ENCODE measurements at regions not wholly inside any gene's neighbourhood (a gene's known extent, or its start where the extent isn't known, plus 50 kb on each side); places are given as distances from the start of the nearest gene placed in this dataset.
"Not testable (repeated sequence)": the region's sequence is repeated elsewhere in the genome, so short reads cannot be mapped to it uniquely, and the experiment has no call there.

DNA sequence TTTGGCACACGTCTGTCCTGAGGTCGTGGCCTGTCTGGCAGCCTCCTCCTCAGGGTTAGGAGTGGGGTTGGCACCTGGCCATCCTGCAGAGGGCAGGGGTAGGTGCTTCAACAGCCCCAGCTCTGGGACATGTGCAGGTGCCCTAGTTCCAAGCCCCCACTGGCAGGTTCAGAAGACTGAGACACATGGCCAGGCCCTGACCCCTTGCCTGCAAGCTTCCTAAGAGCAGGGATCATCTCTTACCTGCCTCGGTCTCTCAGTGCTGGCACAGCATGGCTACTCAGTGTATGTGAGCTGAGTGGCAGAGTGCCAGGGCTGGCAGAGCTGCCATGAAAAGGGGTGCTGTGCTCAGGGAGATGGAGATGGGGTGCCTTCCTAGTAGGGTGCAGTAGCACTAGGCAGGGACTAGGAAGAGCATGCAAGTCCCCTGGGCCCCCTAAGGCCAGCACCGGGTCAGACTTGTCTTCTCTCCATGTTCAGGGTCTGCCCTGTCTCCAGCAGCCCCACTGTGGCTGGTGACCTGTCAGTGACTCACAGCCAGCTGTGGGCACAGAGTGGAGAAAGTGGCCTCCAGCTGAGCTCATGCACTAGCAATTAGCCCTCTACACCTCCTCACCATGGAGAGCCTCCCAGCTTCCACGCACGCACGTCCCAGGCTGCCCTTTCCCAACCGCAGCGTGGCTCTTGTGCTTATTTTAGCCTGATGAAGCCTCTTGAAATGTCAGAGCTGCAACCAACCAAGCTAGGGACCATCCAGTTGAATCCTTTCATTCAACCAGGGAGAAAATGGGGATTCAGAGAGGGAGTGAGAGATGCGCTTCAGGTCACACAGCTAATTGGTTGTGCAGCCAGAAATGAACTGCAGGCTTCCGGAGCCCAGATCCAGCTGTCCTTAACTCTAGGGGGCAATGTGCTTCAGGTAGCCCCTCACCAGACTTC lies 116.6 kb downstream of the MRPL14 start:
- no peak for FAIRE-seq

DNA sequence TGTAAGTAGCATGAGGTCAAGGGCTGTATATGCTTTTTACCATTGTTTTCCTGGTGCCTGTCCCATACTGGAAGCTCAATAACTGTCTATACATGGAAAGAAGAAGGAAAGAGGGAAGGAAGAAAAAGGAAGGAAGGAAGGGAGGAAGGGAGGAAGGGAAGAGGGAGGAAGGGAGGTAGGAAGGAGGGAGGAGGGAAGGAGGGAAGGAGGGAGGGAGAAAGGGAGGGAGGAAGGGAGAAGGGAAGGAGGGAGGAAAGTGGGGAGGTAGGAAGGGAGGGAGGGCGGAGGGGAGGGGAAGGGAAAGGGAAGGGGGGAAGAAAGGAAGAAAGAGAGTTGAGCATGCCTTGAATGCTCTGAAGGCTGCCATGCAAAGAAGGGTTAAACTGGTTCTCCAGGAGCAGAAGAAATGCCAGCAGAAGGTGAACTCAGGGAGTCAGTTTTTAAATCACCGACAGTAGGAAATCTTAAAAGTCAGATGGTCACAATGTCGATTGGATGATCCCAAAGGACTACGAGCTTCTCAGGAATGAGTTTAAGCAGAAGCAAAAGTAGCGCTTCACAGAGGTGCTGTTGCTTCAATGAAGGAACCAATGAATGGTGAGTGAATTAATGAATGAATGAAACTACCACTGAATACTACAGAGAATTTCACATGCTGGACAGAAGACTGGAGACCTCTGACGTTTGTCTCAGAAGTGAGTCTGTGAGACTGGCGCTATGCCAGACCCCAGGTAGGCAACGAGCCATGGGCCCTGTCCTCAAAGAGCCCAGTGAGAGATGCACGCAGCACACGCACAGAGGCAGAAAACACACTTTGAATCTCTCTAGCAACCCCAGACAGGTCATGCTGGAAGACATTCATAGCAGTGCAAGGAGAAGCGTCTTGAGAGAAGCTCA lies 117.6 kb downstream of the MRPL14 start:
- no peak for FAIRE-seq

DNA sequence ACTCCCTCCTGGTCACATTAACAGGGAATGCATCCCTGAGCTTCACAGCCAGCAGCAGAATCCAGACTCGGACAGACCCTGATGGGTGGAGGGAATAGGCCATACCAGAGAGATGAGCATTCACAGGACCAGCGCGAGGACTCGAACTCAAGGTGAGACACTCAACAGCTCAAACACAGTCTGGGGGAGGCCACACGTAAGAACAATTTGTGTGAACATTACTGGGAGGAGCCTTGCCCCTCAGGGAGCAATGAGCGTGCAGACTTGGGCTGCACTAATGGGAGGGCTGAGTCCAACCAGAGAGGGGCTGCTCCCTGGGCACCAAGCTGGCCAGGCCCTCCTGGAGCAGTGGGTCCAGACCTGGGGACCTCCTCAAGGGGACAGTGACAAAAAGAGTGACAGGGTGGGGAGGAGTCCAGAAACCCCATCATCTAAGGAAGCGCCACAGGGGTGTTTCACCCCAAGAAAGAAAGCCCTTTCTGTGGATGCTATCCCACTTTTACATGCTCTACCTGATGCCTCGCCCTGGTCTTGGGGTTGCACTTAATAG lies 118.4 kb downstream of the MRPL14 start:
- FAIRE-seq, result no peak

DNA sequence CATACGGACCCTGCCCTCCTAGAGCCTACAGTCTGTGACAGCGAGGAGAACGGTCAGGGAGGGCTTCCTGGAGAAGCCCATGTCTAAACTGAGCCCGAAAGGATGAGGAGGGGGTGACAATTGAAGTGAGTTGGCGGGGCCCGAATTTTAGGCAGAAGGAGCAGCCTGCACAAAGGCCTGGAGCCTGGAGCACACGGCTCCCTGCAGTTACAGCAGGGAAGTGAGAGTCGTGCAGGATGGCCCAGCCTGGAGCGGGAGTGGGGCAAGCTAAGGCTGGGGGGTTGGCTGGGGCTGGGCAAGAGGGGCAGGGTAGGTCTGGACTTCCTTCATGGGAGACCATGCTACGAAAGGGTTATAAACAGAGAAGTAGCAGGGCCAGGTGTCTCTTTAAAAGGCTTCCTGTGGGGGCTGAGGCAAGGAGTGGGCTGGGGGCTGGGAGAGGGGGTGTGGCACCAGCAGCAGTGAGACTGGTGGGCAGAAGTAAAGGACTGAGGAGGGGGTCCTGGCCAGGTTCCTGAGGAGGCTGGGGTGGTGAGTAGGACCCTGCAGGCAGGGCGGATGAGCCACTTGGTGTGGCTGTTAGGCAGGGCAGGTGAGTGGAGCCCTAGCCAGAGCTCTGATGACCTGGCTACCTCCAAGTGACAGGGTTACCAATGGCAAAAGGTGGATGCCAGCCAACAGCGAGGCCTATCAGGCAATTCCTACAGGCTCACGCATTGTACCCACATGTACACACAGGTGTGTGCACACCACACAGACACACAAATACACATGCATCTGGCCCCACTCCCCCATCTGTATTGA lies 119.2 kb downstream of the MRPL14 start:
- FAIRE-seq, result no peak

GRCh38 chr6:44006872-44007303 lies 120.4 kb downstream of the MRPL14 start:
- no peak for FAIRE-seq

DNA sequence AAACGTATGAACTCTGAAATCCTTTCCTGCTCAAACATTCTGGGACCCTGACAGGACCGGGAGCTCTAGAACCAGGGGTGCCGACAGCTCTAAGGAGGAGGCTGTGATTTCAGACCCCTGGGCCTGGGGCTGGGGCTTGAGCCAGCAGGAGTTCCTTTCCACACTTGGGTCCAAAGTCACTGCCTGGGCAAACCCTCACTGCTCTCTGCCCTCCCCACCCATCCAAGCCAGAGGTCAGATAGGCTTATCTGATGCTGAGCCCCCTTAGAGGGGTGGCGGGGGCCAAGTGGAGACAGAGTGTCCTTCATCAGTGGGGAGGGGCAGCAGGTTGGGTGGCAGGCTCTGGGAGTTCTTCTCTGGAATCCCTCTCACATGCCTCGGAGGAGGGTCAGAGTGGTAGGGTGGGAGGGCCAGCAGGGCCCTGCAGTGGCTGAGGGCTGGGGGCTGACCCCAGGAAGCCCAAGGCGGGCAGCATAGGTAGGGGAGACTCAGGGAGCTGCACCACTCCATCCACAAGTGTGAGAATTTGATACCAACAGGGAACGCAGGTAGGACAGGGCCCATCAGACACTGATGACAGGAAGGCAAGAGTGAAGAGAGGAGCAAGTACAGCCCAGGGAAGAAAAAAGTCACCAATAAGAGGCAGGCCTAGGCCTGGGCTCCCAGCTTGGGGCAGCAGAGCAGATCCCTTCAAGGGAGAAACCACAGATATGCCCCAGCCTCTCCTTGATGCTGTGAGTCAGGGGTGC lies 121.0 kb downstream of the MRPL14 start:
- FAIRE-seq, result no peak

DNA sequence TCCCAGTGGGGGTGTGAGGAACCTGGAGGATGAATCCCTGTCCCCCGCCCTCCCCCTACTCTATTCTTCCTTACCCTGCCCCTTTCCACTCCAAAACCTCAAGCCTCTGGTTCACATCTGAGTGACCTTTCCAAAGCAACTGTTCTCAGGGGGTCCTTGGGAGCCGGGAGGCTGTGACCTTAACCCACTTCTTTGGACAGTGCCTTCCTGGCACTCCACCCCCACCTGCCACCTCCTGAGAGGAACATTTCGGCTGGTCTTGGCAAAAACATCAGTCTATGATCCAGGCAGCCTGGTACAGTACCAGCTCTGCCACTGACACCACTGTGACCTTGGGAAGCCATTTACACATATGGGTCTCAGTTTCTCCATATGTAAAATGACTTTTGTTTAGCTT lies 121.7 kb downstream of the MRPL14 start:
- no peak for FAIRE-seq

GRCh38 chr6:44004625-44005506 lies 122.4 kb downstream of the MRPL14 start:
- no peak for FAIRE-seq

DNA sequence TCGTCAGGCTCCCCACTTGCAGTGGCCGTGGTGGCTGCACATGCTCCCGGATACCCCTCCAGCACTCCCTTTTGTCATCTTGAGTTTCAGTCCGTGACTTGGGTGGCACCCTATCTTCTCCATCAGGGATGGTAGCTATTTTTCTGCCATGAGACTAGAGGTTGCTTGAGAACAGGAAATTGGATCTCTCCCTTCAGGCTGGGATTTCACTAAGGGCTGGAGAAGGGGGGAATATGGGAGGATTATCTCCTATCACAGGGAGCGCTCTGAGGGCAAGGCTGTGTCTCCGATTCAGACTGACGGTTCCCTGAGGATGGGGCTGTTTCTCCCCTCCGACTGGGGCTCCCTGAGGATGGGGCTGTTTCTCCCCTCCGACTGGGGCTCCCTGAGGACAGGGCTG lies 123.1 kb downstream of the MRPL14 start:
- FAIRE-seq, result no peak

DNA sequence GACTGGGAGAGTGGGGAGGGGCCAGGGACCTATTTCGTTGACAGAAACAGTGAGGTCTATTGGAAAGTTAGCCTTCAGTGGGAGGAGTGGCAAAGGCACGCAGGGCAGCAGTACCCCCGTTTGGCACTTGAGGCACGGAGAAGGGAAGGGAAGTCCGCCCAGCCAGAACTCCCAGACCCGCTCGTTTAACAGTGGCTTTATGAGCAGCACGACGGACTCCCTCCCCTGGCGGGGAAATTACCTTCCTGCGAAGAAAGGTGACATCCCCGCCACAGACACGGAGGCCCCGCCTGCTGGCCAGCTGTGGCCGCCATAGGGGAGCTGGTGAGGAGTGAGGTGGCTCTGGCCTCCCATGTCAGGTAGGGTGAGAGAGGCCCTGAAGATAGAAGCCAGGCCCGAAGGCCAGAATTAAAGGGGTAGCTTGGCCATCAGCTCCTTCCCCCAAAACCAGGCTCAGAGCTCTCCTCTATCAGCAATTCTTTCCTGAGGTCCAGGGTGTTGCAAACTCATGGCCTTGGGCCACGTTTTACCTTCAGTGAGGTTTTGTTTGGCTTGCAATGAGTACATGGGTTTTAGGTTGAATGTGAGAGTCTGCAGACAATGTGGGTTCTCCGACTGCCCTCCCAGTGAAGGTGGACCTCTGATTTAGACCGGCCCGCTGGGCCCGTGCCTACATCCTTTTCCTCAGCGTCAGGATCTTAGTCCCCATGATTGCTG lies 123.7 kb downstream of the MRPL14 start:
- FAIRE-seq, result no peak

- FAIRE-seq, result no peak
These were observed 124.5 kb downstream of the MRPL14 start for GRCh38 chr6:44002593-44003344.

- no peak for FAIRE-seq
These were observed 125.1 kb downstream of the MRPL14 start for GRCh38 chr6:44002067-44002592.

DNA sequence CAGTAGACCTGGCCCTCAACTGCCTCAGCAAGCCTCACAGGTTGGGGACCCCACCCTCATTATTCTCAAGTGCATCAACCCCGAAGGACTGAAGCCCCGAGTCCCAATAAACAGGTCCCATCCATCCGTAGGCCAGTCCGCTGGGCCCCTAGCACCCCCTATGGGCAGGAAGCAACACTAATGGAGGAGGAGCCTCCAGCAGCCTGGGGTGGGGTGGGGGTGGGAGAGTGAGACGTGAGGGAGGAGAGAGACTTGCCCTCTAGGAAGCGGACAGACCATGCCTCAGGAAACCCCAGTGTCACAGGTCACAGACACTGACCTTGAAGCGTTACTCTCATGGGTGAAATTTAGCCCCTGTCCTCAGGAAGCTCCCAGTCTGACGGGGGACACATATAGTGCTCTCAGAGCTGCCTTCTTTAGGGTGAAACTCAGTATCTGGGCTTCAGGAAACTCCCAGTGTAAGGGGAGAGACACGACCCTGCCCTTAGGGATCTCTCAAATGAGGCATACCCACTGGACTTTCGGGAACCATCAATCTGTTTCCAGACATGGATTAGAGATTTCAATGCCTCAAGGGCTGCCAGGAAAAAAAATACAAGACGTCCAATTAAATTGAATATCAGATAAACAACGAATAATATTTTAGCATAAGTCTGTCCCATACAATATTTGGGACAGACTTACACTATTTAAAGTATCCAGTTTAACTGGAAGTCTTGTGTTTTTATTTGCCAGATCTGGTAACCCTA lies 125.8 kb downstream of the MRPL14 start:
- no peak for FAIRE-seq

DNA sequence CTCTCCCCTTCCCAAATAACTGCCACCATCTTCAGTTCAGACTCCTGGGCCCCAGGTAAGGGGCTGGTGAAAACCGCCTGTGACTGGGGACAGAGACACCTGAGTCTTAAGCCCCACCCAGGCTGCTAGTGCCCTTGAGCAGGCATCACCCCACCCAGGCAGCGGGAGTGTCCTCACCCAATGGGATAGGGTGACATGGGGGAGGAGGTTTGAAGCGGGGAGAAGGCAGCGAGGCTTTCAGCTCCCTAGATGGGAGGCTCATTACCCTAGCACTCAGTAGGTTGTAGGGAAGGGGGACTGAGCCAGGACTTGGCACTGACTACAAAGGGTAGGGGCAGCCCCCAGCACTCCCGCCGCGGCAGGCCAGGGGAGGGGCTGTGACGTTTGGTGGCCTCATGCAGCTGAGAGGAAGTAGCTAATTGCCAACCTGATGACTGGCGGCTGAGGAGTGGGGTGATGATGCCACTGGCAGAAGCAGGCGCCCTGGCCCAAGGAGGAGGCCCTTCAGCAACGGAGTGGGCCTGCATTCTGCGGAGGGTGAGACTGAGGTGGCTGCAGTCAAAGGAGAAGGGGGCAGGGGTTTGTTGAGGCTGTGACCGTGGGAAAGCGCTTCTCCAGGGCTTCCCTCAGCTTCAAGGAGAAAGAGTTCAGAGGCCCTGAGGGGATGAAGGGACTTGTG lies 126.9 kb downstream of the MRPL14 start:
- FAIRE-seq, result no peak

DNA sequence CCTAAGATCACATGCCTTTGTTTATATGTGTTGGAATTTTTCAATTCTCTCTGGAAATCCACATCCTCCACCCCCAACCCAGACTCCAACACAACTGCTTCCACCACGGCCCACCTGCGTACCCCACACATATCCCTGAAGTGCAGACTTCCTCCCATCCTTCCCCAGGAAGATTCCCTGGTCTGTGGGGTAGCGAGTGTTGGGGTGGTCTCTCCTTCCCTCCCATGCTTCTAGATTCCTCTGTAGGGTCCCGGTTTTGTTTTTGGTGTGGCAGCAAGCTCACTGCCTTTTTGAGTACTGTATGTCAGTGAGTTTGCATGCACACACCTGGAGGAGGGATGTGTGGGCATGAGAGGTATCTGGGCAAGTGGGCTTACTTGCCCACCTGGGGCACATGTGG lies 127.6 kb downstream of the MRPL14 start:
- FAIRE-seq, result no peak

DNA sequence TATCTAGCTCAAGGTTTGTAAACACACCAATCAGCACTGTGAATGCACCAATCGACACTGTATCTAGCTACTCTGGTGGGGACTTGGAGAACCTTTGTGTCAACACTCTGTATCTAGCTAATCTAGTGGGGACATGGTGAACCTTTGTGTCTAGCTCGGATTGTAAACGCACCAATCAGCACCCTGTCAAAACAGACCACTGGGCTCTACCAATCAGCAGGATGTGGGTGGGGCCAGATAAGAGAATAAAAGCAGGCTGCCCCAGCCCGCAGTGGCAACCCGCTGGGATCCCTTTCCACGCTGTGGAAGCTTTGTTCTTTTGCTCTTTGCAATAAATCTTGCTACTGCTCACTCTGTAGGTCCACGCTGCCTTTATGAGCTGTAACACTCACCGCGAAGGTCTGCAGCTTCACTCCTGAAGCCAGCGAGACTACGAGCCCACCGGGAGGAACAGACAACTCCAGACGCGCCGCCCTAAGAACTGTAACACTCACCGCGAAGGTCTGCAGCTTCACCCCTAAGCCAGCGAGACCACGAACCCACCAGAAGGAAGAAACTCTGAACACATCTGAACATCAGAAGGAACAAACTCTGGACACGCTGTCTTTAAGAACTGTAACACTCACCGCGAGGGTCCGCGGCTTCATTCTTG lies 128.5 kb downstream of the MRPL14 start:
- not testable (repeated sequence) for FAIRE-seq

- FAIRE-seq, result not testable (repeated sequence)
These were observed 129.2 kb downstream of the MRPL14 start for GRCh38 chr6:43997990-43998585.
